ENCODE measurements at regions not wholly inside any gene's neighbourhood (a gene's known extent, or its start where the extent isn't known, plus 50 kb on each side); places are given as distances from the start of the nearest gene placed in this dataset.

- TF ChIP-seq CTCF (IDR thresholded peaks at IDR 0.05) (no peak), SIN3A (IDR thresholded peaks at IDR 0.05; ENCODE audit: borderline replicate concordance, insufficient read depth, low read depth, low read length) (no peak), REST (IDR thresholded peaks at IDR 0.05; ENCODE audit: insufficient read depth in 1 of 2, low read depth in 2 of 2, low read length in 1 of 2) (no peak), TCF7L2 (IDR thresholded peaks at IDR 0.05; ENCODE audit: low read depth, low read length) (no peak), POLR2AphosphoS5 (IDR thresholded peaks at IDR 0.05; ENCODE audit: low read depth, low read length) (no peak)
- in situ Hi-C loops (cut with HindIII; ENCODE audit: low pct_unique_long_range_greater_than_20kb, low sequenced_read_pairs) (no loop called here), intact Hi-C loops (cut with micrococcal nuclease; ENCODE audit: unreplicated experiment) (no loop called here)
- H3K36me3 ChIP-seq (ENCODE audit: control insufficient read depth, insufficient read depth, low read length) = no peaks in the 10 kb centered on the region
- DNase-seq (ENCODE audit: low read depth, low spot score) (no peak), ATAC-seq (no peak)
- no TSS peak for BruUV-seq (replicated peaks)
- H3K27me3 ChIP-seq (ENCODE audit: control insufficient read depth, insufficient read depth, low read length) = no peaks in the 10 kb centered on the region
- H3K4me1 ChIP-seq (ENCODE audit: control insufficient read depth, insufficient read depth, low read length) = no peaks in the 10 kb centered on the region
- no peak overlapping the region for H3K4me3 ChIP-seq (ENCODE audit: low read depth in 2 of 2, low read length in 2 of 2)
- no peaks in the 10 kb centered on the region for H3K9me3 ChIP-seq (ENCODE audit: control insufficient read depth, insufficient read depth, low read depth, low read length)
- H3K27ac ChIP-seq (ENCODE audit: low read length) = no peak overlapping the region
- ChIA-PET CTCF (no interaction called here), POLR2A (no interaction called here)
These were observed 933.1 kb downstream of the SQOR start for GRCh38 chr15:46567968-46568367.

GRCh38 chr15:46569781-46570180, 935.0 kb downstream of the SQOR start:
- POLR2A ChIA-PET = no interaction called here
- no peak for ATAC-seq
- Histone ChIP-seq H3K9me3 (ENCODE audit: control insufficient read depth, insufficient read depth, low read depth, low read length) (no peaks in the 10 kb centered on the region), H3K4me1 (ENCODE audit: control insufficient read depth, insufficient read depth, low read length) (no peaks in the 10 kb centered on the region), H3K4me3 (ENCODE audit: low read depth in 2 of 2, low read length in 2 of 2) (no peak overlapping the region), H3K27ac (ENCODE audit: low read length) (no peak overlapping the region), H3K27me3 (ENCODE audit: control insufficient read depth, insufficient read depth, low read length) (no peaks in the 10 kb centered on the region), H3K36me3 (ENCODE audit: control insufficient read depth, insufficient read depth, low read length) (no peaks in the 10 kb centered on the region)
- intact Hi-C loops (cut with micrococcal nuclease; ENCODE audit: unreplicated experiment) = no loop called here
- TF ChIP-seq POLR2AphosphoS5 (IDR thresholded peaks at IDR 0.05; ENCODE audit: low read depth, low read length) (no peak), CTCF (IDR thresholded peaks at IDR 0.05) (no peak), TCF7L2 (IDR thresholded peaks at IDR 0.05; ENCODE audit: low read depth, low read length) (no peak), REST (IDR thresholded peaks at IDR 0.05; ENCODE audit: insufficient read depth in 1 of 2, low read depth in 2 of 2, low read length in 1 of 2) (no peak), SIN3A (IDR thresholded peaks at IDR 0.05; ENCODE audit: borderline replicate concordance, insufficient read depth, low read depth, low read length) (no peak)
- DNase-seq (ENCODE audit: low read depth, low spot score) = no peak
- BruUV-seq (replicated peaks) = no TSS peak
- CTCF ChIA-PET = no interaction called here
- in situ Hi-C loops (cut with HindIII; ENCODE audit: low pct_unique_long_range_greater_than_20kb, low sequenced_read_pairs) = no loop called here
